GM13977 (cell line): ENCODE measurements at regions not wholly inside any gene's neighbourhood (a gene's known extent, or its start where the extent isn't known, plus 50 kb on each side); places are given as distances from the start of the nearest gene placed in this dataset.

Experiments used
- DNase-seq: peaks from one replicate; pipeline ENCODE4 v3.0.0; 2012; ENCODE audit warnings: low spot score
- CTCF ChIP-seq: IDR thresholded peaks from 2 replicates; pipeline ENCODE4 v1.5.1; 2012; ENCODE audit warnings: mild to moderate bottlenecking, control low read depth; ENCODE audit not compliant: insufficient read depth; ENCODE audit errors: extremely low read depth, missing control alignments
- in situ Hi-C: fragments of 300-500 bp; cut with MboI; formaldehyde crosslinking; loops from one replicate; pipeline ENCODE4 v1.12.0; 2022; ENCODE audit warnings: low sequenced_read_pairs, low pct_unique_long_range_greater_than_20kb, mixed read lengths, inconsistent platforms; ENCODE audit not compliant: unreplicated experiment

- TF ChIP-seq CTCF: no peak
- in situ Hi-C loops: no loop called here
- DNase-seq: no peak
Observed at GRCh38 chr3:10597733-10598132, 92.3 kb upstream of the ATP2B2 start.

DNA sequence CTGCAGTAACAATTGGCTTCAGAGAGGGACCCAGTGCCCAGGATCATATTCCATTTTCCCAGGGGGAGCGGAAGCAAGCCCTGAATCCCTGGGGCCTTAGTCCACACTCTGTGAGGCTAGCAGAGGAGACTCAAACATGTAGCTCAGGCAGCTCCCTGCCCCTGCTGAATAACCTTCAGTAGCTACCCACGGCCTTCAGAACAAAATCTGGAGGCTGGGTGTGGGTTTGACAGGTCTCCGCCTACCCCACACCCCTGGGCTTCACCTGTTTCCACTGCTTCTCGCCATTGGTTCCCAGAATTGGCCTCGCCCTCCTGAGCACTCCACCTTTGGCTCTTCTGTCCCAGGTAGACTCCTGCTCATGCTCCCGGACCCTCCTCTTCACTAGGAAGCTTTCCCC, 93.6 kb upstream of the ATP2B2 start:
- DNase-seq: no peak
- in situ Hi-C loops: no loop called here
- no peak for TF ChIP-seq CTCF

DNA sequence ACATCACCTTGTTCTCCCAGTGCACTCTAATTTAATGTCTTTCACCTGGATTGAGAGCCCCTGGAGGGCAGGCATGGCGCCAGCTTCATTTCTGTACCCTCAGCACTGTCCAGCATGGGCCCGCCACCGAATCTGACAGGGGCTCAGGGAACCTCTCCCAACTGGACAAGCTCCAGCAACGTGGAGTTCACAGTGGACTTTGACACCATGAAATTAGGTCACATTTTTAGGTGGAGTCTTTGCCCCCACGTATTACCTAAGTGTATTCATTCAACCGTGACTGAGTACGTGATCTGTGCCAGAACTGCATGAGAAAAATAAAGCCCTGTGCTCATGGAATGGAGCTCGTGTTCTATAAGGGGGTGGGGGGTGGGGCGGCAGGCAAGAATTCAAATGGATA, 94.1 kb upstream of the ATP2B2 start:
- TF ChIP-seq CTCF: no peak
- in situ Hi-C loops: no loop called here
- DNase-seq: no peak

DNA sequence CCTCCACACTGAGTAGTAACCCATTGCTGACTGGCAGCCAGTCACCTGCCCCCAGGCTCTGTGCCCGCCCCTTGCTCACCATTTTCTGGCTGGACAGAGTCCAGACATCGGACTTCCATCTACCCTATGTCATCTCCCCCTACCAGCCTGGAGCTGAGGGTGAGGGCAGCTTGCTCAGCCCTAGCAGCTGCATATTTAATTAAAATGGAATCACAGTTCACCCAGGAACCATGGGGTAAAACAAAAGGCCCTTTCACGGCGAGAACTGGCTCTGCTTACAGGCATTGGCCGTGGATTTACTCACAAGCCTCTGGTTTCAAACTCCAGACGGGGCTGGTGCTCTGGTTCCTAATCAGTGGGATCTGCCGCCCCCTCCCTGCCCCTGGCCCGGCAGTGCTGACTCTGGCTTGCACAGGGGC, 94.9 kb upstream of the ATP2B2 start:
- DNase-seq: no peak
- TF ChIP-seq CTCF: no peak
- in situ Hi-C loops: no loop called here

DNA sequence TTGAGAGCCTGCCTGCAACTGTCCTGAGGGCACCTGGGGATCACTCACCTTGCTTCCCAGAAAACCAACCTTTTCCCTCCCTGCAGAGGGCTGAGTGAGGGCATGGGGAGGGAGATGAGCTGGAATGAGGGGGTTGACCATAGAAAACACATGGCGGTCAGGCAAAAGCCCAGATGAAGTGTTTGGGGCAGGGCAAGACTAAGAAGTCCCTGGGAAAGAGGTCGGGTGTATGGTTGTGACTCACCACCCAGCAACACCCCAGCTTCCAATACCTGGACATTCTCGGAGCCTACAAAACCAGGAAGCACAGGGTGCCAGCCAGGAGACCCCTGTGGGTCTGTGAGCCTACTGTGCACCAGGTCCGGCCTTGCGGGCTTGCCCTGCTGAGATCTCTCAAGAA, 95.3 kb upstream of the ATP2B2 start:
- TF ChIP-seq CTCF: no peak
- no peak for DNase-seq
- in situ Hi-C loops: no loop called here

DNA sequence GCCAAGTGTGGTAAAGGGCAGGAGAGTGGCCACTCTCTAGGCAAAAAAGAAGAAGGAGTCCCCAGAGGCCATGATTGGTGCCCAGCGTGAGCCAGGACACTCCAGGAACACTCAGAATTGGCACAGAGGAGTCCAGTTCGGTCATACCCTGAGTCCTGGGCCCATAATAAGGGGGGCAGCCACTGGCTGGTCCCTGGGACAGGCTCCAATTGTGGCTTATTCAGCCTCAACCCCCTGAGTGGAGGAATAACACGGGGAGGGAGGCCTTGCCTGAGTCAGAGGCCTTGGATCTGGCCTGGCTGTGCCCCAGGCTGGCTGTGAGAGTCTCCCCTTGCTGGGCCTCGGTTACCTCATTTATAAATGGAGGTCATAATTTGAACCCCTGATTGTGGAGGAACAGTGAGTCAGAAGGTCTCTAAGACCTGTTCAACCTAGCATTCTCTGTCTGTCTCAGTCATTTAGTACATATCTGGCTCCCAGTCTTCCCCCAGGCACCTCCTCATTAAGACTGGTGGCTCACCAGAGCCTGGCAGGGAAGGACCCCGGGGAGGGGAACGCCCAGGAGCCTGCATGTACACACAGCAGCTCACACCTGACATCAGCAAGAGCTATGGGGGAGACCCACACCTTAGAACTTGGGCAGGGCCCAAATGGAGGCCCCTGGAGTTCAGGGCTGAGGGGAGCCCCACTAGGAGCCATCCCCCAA, 95.9 kb upstream of the ATP2B2 start:
- no peak for TF ChIP-seq CTCF
- DNase-seq: no peak
- in situ Hi-C loops: no loop called here
